ENCODE measurements at regions not wholly inside any gene's neighbourhood (a gene's known extent, or its start where the extent isn't known, plus 50 kb on each side); places are given as distances from the start of the nearest gene placed in this dataset.

- no peak overlapping the region for H4K5ac ChIP-seq (ENCODE audit: low read depth, low read length)
- DNase-seq (peak; percentile 10), ATAC-seq (ENCODE audit: low read depth) (peak; percentile 48)
- ChIA-PET CTCF (interaction anchor here (1.2 kb wide), 1 partner anchor 10 kb away, joined by 3 read pairs; no protein-coding TSS in a partner anchor), POLR2A (ENCODE audit: unreplicated experiment) (no interaction called here)
- no peak overlapping the region for H3K9ac ChIP-seq (ENCODE audit: low read depth, low read length)
- H2BK120ac ChIP-seq (ENCODE audit: low read depth, low read length) = no peak overlapping the region
- no peaks in the 10 kb centered on the region for H3K9me3 ChIP-seq (ENCODE audit: control insufficient read depth, insufficient read depth, low read length)
- H2BK5ac ChIP-seq (ENCODE audit: low read depth, low read length, poor library complexity, severe bottlenecking) = no peak overlapping the region
- BruUV-seq (replicated peaks) = no TSS peak
- dilution Hi-C loops (cut with HindIII; ENCODE audit: low sequenced_read_pairs, unreplicated experiment) = no loop called here
- intact Hi-C loops (cut with micrococcal nuclease) = no loop called here
- no peak overlapping the region for H3K27ac ChIP-seq (ENCODE audit: insufficient read depth, low read length)
- H2BK20ac ChIP-seq (ENCODE audit: low read depth, low read length) = no peak overlapping the region
- no peak overlapping the region for H4K8ac ChIP-seq (ENCODE audit: low read depth in 2 of 2, low read length in 2 of 2)
- H3K9me1 ChIP-seq (ENCODE audit: insufficient read depth, low read length) = no peaks in the 10 kb centered on the region
- no peak overlapping the region for H3K14ac ChIP-seq (replicated peaks; ENCODE audit: low read depth, low read length)
- H3K27me3 ChIP-seq (ENCODE audit: control insufficient read depth, insufficient read depth, low read length) = 0 out of 2 replicates have a peak, but pooled peaks cover 1% of the 10 kb centered on the region
- no peak overlapping the region for H3K23ac ChIP-seq (ENCODE audit: low read depth, low read length)
- no peaks in the 10 kb centered on the region for H4K20me1 ChIP-seq (ENCODE audit: insufficient read depth, low read length)
- H2AK5ac ChIP-seq (ENCODE audit: low read depth, low read length) = no peak overlapping the region
- no peak overlapping the region for H4K91ac ChIP-seq (ENCODE audit: insufficient read depth, low read depth, low read length)
- H3K36me3 ChIP-seq (ENCODE audit: control insufficient read depth, insufficient read depth, low read length) = no peaks in the 10 kb centered on the region
- H2AFZ ChIP-seq (replicated peaks; ENCODE audit: low read length, poor library complexity) = no peak overlapping the region
- no peaks in the 10 kb centered on the region for H3K79me1 ChIP-seq (ENCODE audit: low read depth in 1 of 2, low read length in 2 of 2)
- no peaks in the 10 kb centered on the region for H3K4me1 ChIP-seq (ENCODE audit: control insufficient read depth, insufficient read depth, low read length)
- WGBS, 2 experiments (ENCODE audit: extremely low coverage in 2 of 2, insufficient read length in 1 of 2) = no CpG with 5 or more reads among the region's 2 CpGs
- in situ Hi-C loops (cut with MboI; ENCODE audit: low sequenced_read_pairs) = no loop called here
- H3K4ac ChIP-seq (ENCODE audit: low read depth, low read length) = no peak overlapping the region
- H3K18ac ChIP-seq (ENCODE audit: low read depth, low read length) = no peak overlapping the region
- no peak overlapping the region for H3K56ac ChIP-seq (ENCODE audit: extremely low read depth, insufficient read depth, low read length)
- H3K4me2 ChIP-seq (ENCODE audit: low read depth, low read length) = no peak overlapping the region
- TF ChIP-seq BHLHE40 (IDR thresholded peaks at IDR 0.05; ENCODE audit: low read depth, low read length) (no peak), MAZ (IDR thresholded peaks at IDR 0.05; ENCODE audit: borderline replicate concordance, low read depth, low read length) (no peak), CTCF (conservative IDR thresholded peaks at IDR 0.05; ENCODE audit: low read depth, low read length) (no peak), MXI1 (IDR thresholded peaks at IDR 0.05; ENCODE audit: borderline replicate concordance, low read depth, low read length) (no peak), POLR2A (IDR thresholded peaks at IDR 0.05; ENCODE audit: low read depth, low read length) (no peak), CHD1 (IDR thresholded peaks at IDR 0.05; ENCODE audit: low read depth, low read length) (no peak), RAD21 (IDR thresholded peaks at IDR 0.05; ENCODE audit: low read length) (no peak), RFX5 (IDR thresholded peaks at IDR 0.05; ENCODE audit: low read depth, low read length) (no peak), RCOR1 (IDR thresholded peaks at IDR 0.05; ENCODE audit: insufficient replicate concordance, low read length) (no peak), FOS (IDR thresholded peaks at IDR 0.05; ENCODE audit: low read depth, low read length) (no peak), CEBPB (IDR thresholded peaks at IDR 0.05; ENCODE audit: low read depth, low read length) (no peak), ELK1 (IDR thresholded peaks at IDR 0.05; ENCODE audit: borderline replicate concordance, low read depth, low read length) (no peak), MAFK (IDR thresholded peaks at IDR 0.05; ENCODE audit: low read depth, low read length) (no peak), SMC3 (IDR thresholded peaks at IDR 0.05; ENCODE audit: low read depth, low read length) (no peak), USF2 (IDR thresholded peaks at IDR 0.05; ENCODE audit: low read depth, low read length) (no peak), NFE2L2 (IDR thresholded peaks at IDR 0.05; ENCODE audit: low read depth, low read length) (no peak)
- no peak overlapping the region for H3K4me3 ChIP-seq (ENCODE audit: insufficient read depth, low read depth, low read length)
- no peak overlapping the region for H2BK15ac ChIP-seq (ENCODE audit: low read depth, low read length)
- H2AK9ac ChIP-seq (replicated peaks; ENCODE audit: low read depth, low read length, poor library complexity) = no peak overlapping the region
These were observed 397.0 kb downstream of the GPAT3 start for GRCh38 chr4:83932750-83933391.

Data from IMR-90 (cell line).